Nephron (organoid): ENCODE measurements at regions not wholly inside any gene's neighbourhood (a gene's known extent, or its start where the extent isn't known, plus 50 kb on each side); places are given as distances from the start of the nearest gene placed in this dataset.

ENCODE experiments used
- H3K27ac Mint-ChIP-seq, 3 experiments: 2 replicates each; pipeline ENCODE4 v1.8.0; 2020; ENCODE audit warnings: mixed read lengths in 3 of 3, mild to moderate bottlenecking in 2 of 3, moderate library complexity in 1 of 3
- H3K27me3 Mint-ChIP-seq: 2 replicates; pipeline ENCODE4 v1.8.0; 2021; ENCODE audit warnings: low read depth, mild to moderate bottlenecking, moderate library complexity, mixed read lengths
- H3K36me3 Mint-ChIP-seq: 2 replicates; pipeline ENCODE4 v1.8.0; 2020; ENCODE audit warnings: low read depth, mixed read lengths
- H3K4me1 Mint-ChIP-seq: 2 replicates; pipeline ENCODE4 v1.8.0; 2020; ENCODE audit warnings: mixed read lengths
- H3K4me3 Mint-ChIP-seq, 3 experiments: 2 replicates each; pipeline ENCODE4 v1.8.0; 2020; ENCODE audit warnings: mild to moderate bottlenecking in 3 of 3, mixed read lengths in 3 of 3, moderate library complexity in 2 of 3
- H3K9me3 Mint-ChIP-seq: 2 replicates; pipeline ENCODE4 v1.8.0; 2020; ENCODE audit warnings: mixed read lengths
- TF ChIP-seq, protein P1 (sequence below), 3 experiments: fragments of 200-600 bp; sonication (generic); IDR thresholded peaks; one replicate each; pipeline ENCODE4 v1.5.0; 2021; ENCODE audit warnings: antibody characterized with exemption in 3 of 3; ENCODE audit not compliant: unreplicated experiment in 3 of 3

- no peaks in the 10 kb centered on the region for H3K27me3 Mint-ChIP-seq
- H3K27ac Mint-ChIP-seq, result no peak overlapping the region
- H3K4me3 Mint-ChIP-seq, result no peak overlapping the region
- no peaks in the 10 kb centered on the region for H3K36me3 Mint-ChIP-seq
- TF ChIP-seq, protein P1, sequence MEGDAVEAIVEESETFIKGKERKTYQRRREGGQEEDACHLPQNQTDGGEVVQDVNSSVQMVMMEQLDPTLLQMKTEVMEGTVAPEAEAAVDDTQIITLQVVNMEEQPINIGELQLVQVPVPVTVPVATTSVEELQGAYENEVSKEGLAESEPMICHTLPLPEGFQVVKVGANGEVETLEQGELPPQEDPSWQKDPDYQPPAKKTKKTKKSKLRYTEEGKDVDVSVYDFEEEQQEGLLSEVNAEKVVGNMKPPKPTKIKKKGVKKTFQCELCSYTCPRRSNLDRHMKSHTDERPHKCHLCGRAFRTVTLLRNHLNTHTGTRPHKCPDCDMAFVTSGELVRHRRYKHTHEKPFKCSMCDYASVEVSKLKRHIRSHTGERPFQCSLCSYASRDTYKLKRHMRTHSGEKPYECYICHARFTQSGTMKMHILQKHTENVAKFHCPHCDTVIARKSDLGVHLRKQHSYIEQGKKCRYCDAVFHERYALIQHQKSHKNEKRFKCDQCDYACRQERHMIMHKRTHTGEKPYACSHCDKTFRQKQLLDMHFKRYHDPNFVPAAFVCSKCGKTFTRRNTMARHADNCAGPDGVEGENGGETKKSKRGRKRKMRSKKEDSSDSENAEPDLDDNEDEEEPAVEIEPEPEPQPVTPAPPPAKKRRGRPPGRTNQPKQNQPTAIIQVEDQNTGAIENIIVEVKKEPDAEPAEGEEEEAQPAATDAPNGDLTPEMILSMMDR (IDR thresholded peaks at IDR 0.05; ENCODE audit: unreplicated experiment in 3 of 3), result no peak
- no peaks in the 10 kb centered on the region for H3K9me3 Mint-ChIP-seq
- no peaks in the 10 kb centered on the region for H3K4me1 Mint-ChIP-seq
Measured at GRCh38 chr2:180111901-180112300, 104.8 kb upstream of the CWC22 start.

GRCh38 chr2:180110469-180110868, 103.4 kb upstream of the CWC22 start:
- Mint-ChIP-seq H3K4me1 (no peaks in the 10 kb centered on the region), H3K27me3 (no peaks in the 10 kb centered on the region), H3K9me3 (no peaks in the 10 kb centered on the region), H3K4me3 (no peak overlapping the region), H3K36me3 (no peaks in the 10 kb centered on the region), H3K27ac (no peak overlapping the region)
- TF ChIP-seq, protein P1 (IDR thresholded peaks at IDR 0.05; ENCODE audit: unreplicated experiment in 3 of 3), result no peak

DNA sequence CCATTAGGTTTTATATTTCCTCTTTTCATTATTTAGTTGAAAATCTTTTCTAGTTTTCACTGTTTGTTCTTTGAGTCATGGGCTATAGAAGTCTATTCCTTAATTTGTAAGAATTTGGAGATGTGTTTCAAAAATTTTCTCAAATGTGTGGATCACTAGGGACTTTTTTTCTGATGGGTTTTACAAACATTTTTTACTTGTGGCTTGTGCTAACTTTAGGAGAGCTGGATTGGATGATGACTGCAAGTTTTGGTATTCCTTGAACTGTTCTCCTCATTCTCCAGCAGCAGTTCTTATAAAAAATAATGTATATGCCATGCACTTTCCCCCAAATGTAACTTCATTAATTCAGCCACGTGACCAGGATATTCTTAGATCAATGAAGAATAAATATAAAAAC, 94.7 kb upstream of the CWC22 start:
- H3K4me3 Mint-ChIP-seq, result no peak overlapping the region
- H3K27me3 Mint-ChIP-seq, result peaks cover 7% of the 10 kb centered on the region
- H3K9me3 Mint-ChIP-seq, result no peaks in the 10 kb centered on the region
- H3K4me1 Mint-ChIP-seq, result no peaks in the 10 kb centered on the region
- TF ChIP-seq, protein P1 (IDR thresholded peaks at IDR 0.05; ENCODE audit: unreplicated experiment in 3 of 3), result no peak
- no peak overlapping the region for H3K27ac Mint-ChIP-seq
- H3K36me3 Mint-ChIP-seq, result no peaks in the 10 kb centered on the region

GRCh38 chr2:180099308-180099707, 92.2 kb upstream of the CWC22 start:
- H3K27ac Mint-ChIP-seq, result no peak overlapping the region
- no peaks in the 10 kb centered on the region for H3K36me3 Mint-ChIP-seq
- no peaks in the 10 kb centered on the region for H3K9me3 Mint-ChIP-seq
- H3K4me3 Mint-ChIP-seq, result no peak overlapping the region
- H3K4me1 Mint-ChIP-seq, result no peaks in the 10 kb centered on the region
- TF ChIP-seq, protein P1 (IDR thresholded peaks at IDR 0.05; ENCODE audit: unreplicated experiment in 3 of 3), result no peak
- peaks cover 10% of the 10 kb centered on the region for H3K27me3 Mint-ChIP-seq

GRCh38 chr2:180085144-180085543, 78.0 kb upstream of the CWC22 start:
- H3K4me3 Mint-ChIP-seq, result no peak overlapping the region
- H3K27me3 Mint-ChIP-seq, result no peaks in the 10 kb centered on the region
- no peak overlapping the region for H3K27ac Mint-ChIP-seq
- TF ChIP-seq, protein P1 (IDR thresholded peaks at IDR 0.05; ENCODE audit: unreplicated experiment in 3 of 3), result no peak
- no peaks in the 10 kb centered on the region for H3K4me1 Mint-ChIP-seq
- H3K9me3 Mint-ChIP-seq, result peaks cover 24% of the 10 kb centered on the region
- H3K36me3 Mint-ChIP-seq, result no peaks in the 10 kb centered on the region

GRCh38 chr2:180077295-180077906, 70.3 kb upstream of the CWC22 start:
- H3K27me3 Mint-ChIP-seq, result no peaks in the 10 kb centered on the region
- no peaks in the 10 kb centered on the region for H3K4me1 Mint-ChIP-seq
- no peak overlapping the region for H3K4me3 Mint-ChIP-seq
- TF ChIP-seq, protein P1 (IDR thresholded peaks at IDR 0.05; ENCODE audit: unreplicated experiment in 3 of 3), result peak; percentile 52 to 79 (median 54)
- no peak overlapping the region for H3K27ac Mint-ChIP-seq
- no peaks in the 10 kb centered on the region for H3K36me3 Mint-ChIP-seq
- H3K9me3 Mint-ChIP-seq, result peaks cover 15% of the 10 kb centered on the region
